ENCODE measurements at regions not wholly inside any gene's neighbourhood (a gene's known extent, or its start where the extent isn't known, plus 50 kb on each side); places are given as distances from the start of the nearest gene placed in this dataset.

GRCh38 chr13:111004444-111004843, 89.6 kb upstream of the ANKRD10 start:
- H3K9me3 ChIP-seq = no peaks in the 10 kb centered on the region
- DNase-seq = no peak
- WGBS, 2 donors = 80 to 85% methylated on average over 6 of the region's 6 CpGs
- H3K4me1 ChIP-seq = peaks cover 0 to 26% (median 23%) of the 10 kb centered on the region in 4 donors
- H3K36me3 ChIP-seq = no peaks in the 10 kb centered on the region
- no peak overlapping the region for H3K27ac ChIP-seq
- H3K4me3 ChIP-seq = no peak overlapping the region
- intact Hi-C loops (cut with DNase I) = no loop called here
- H3K27me3 ChIP-seq = no peaks in the 10 kb centered on the region
- TF ChIP-seq POLR2AphosphoS5 (IDR thresholded peaks at IDR 0.05) = no peak
- no peak for TF ChIP-seq POLR2A (IDR thresholded peaks at IDR 0.05)
- TF ChIP-seq CTCF (IDR thresholded peaks at IDR 0.05) = no peak
- no peak for TF ChIP-seq EP300 (IDR thresholded peaks at IDR 0.05)

GRCh38 chr13:111001636-111002035, 86.8 kb upstream of the ANKRD10 start:
- Histone ChIP-seq H3K36me3 (no peaks in the 10 kb centered on the region), H3K4me3 (no peak overlapping the region), H3K27ac (no peak overlapping the region), H3K27me3 (no peaks in the 10 kb centered on the region), H3K4me1 (peaks cover 0 to 15% (median 15%) of the 10 kb centered on the region in 4 donors), H3K9me3 (no peaks in the 10 kb centered on the region)
- TF ChIP-seq CTCF (IDR thresholded peaks at IDR 0.05) = no peak
- TF ChIP-seq EP300 (IDR thresholded peaks at IDR 0.05) = no peak
- no peak for TF ChIP-seq POLR2AphosphoS5 (IDR thresholded peaks at IDR 0.05)
- TF ChIP-seq POLR2A (IDR thresholded peaks at IDR 0.05) = no peak
- intact Hi-C loops (cut with DNase I) = no loop called here
- 91 to 94% methylated on average over 2 of the region's 2 CpGs for WGBS, 2 donors
- no peak for DNase-seq

GRCh38 chr13:110993788-110994187, 78.9 kb upstream of the ANKRD10 start:
- Histone ChIP-seq H3K27me3 (no peaks in the 10 kb centered on the region), H3K9me3 (no peaks in the 10 kb centered on the region), H3K27ac (no peak overlapping the region), H3K4me1 (no peaks in the 10 kb centered on the region), H3K4me3 (no peak overlapping the region), H3K36me3 (no peaks in the 10 kb centered on the region)
- 75 to 76% methylated on average over 5 of the region's 5 CpGs for WGBS, 2 donors
- TF ChIP-seq POLR2AphosphoS5 (IDR thresholded peaks at IDR 0.05) (no peak), EP300 (IDR thresholded peaks at IDR 0.05) (no peak), POLR2A (IDR thresholded peaks at IDR 0.05) (no peak), CTCF (IDR thresholded peaks at IDR 0.05) (no peak)
- intact Hi-C loops (cut with DNase I) = no loop called here
- DNase-seq = no peak

- no peaks in the 10 kb centered on the region for H3K27me3 ChIP-seq
- H3K9me3 ChIP-seq = no peaks in the 10 kb centered on the region
- DNase-seq = no peak
- intact Hi-C loops (cut with DNase I) = no loop called here
- no peaks in the 10 kb centered on the region for H3K4me1 ChIP-seq
- no peak overlapping the region for H3K4me3 ChIP-seq
- TF ChIP-seq POLR2AphosphoS5 (IDR thresholded peaks at IDR 0.05) (no peak), POLR2A (IDR thresholded peaks at IDR 0.05) (no peak), EP300 (IDR thresholded peaks at IDR 0.05) (no peak), CTCF (IDR thresholded peaks at IDR 0.05) (no peak)
- no peak overlapping the region for H3K27ac ChIP-seq
- WGBS, 2 donors = 93 to 95% methylated on average over 21 of the region's 21 CpGs
- no peaks in the 10 kb centered on the region for H3K36me3 ChIP-seq
Measured at GRCh38 chr13:110991991-110992508, 77.2 kb upstream of the ANKRD10 start.

GRCh38 chr13:110989331-110989730, 74.5 kb upstream of the ANKRD10 start:
- DNase-seq = no peak
- no peaks in the 10 kb centered on the region for H3K27me3 ChIP-seq
- no peaks in the 10 kb centered on the region for H3K4me1 ChIP-seq
- intact Hi-C loops (cut with DNase I) = no loop called here
- TF ChIP-seq POLR2A (IDR thresholded peaks at IDR 0.05) = no peak
- no peak for TF ChIP-seq POLR2AphosphoS5 (IDR thresholded peaks at IDR 0.05)
- H3K27ac ChIP-seq = no peak overlapping the region
- no peaks in the 10 kb centered on the region for H3K9me3 ChIP-seq
- H3K4me3 ChIP-seq = no peak overlapping the region
- no peaks in the 10 kb centered on the region for H3K36me3 ChIP-seq
- 78% methylated on average over 5 of the region's 5 CpGs for WGBS, 2 donors
